Daoy (cell line): ENCODE measurements at regions not wholly inside any gene's neighbourhood (a gene's known extent, or its start where the extent isn't known, plus 50 kb on each side); places are given as distances from the start of the nearest gene placed in this dataset.

Source experiments
- DNase-seq: peaks from one replicate; pipeline ENCODE4 v3.0.0-alpha.2; 2015; ENCODE audit warnings: low read depth

GRCh38 chr1:208842451-208842850 is 598.3 kb upstream of the PLXNA2 start:
- no peak for DNase-seq

GRCh38 chr1:208844158-208844557 is 600.0 kb upstream of the PLXNA2 start:
- DNase-seq: no peak

- DNase-seq: no peak
These were observed 604.7 kb upstream of the PLXNA2 start for GRCh38 chr1:208848854-208849253.

- DNase-seq: no peak
These were observed 606.3 kb upstream of the PLXNA2 start for GRCh38 chr1:208850442-208850841.

- peak; percentile 8 for DNase-seq
These were observed 607.2 kb upstream of the PLXNA2 start for GRCh38 chr1:208851366-208851765.

GRCh38 chr1:208852911-208853310 is 608.7 kb upstream of the PLXNA2 start:
- no peak for DNase-seq

GRCh38 chr1:208855403-208855802 is 611.2 kb upstream of the PLXNA2 start:
- no peak for DNase-seq

GRCh38 chr1:208857465-208857864 is 613.3 kb upstream of the PLXNA2 start:
- DNase-seq: no peak

- DNase-seq: peak; percentile 4
These were observed 614.6 kb upstream of the PLXNA2 start for GRCh38 chr1:208858738-208859137.

- no peak for DNase-seq
These were observed 620.3 kb upstream of the PLXNA2 start for GRCh38 chr1:208864366-208864965.

- DNase-seq: no peak
These were observed 622.3 kb upstream of the PLXNA2 start for GRCh38 chr1:208866386-208866955.

- no peak for DNase-seq
These were observed 624.4 kb upstream of the PLXNA2 start for GRCh38 chr1:208868554-208868953.

GRCh38 chr1:208874915-208875314 is 630.7 kb upstream of the PLXNA2 start:
- no peak for DNase-seq

GRCh38 chr1:208879022-208879421 is 634.8 kb upstream of the PLXNA2 start:
- DNase-seq: no peak

- DNase-seq: peak; percentile 19
These were observed 636.4 kb upstream of the PLXNA2 start for GRCh38 chr1:208880433-208881100.

GRCh38 chr1:208885060-208885459 is 640.9 kb upstream of the PLXNA2 start:
- no peak for DNase-seq

GRCh38 chr1:208885650-208886049 is 641.5 kb upstream of the PLXNA2 start:
- DNase-seq: no peak

- no peak for DNase-seq
These were observed 644.2 kb upstream of the PLXNA2 start for GRCh38 chr1:208888376-208888775.

- no peak for DNase-seq
These were observed 648.0 kb upstream of the PLXNA2 start for GRCh38 chr1:208892147-208892546.

- no peak for DNase-seq
These were observed 649.1 kb upstream of the PLXNA2 start for GRCh38 chr1:208893251-208893650.

GRCh38 chr1:208895181-208895580 is 651.0 kb upstream of the PLXNA2 start:
- DNase-seq: no peak

- DNase-seq: no peak
These were observed 651.6 kb upstream of the PLXNA2 start for GRCh38 chr1:208895820-208896219.

- DNase-seq: no peak
These were observed 652.6 kb upstream of the PLXNA2 start for GRCh38 chr1:208896768-208897167.
